HepG2 (cell line): ENCODE measurements at regions not wholly inside any gene's neighbourhood (a gene's known extent, or its start where the extent isn't known, plus 50 kb on each side); places are given as distances from the start of the nearest gene placed in this dataset.

Source experiments
- AHDC1 ChIP-seq: sonication (generic); formaldehyde crosslinking; IDR thresholded peaks from 2 replicates; pipeline ENCODE4 v1.5.1; 2020; ENCODE audit warnings: mild to moderate bottlenecking, missing genetic modification reagents, borderline replicate concordance
- ARID4A ChIP-seq: sonication (generic); formaldehyde crosslinking; IDR thresholded peaks from 2 replicates; pipeline ENCODE4 v1.5.0; 2020; ENCODE audit warnings: mild to moderate bottlenecking, missing genetic modification reagents, borderline replicate concordance
- DR1 ChIP-seq: sonication (generic); formaldehyde crosslinking; IDR thresholded peaks from 2 replicates; pipeline ENCODE4 v1.8.0; 2021; ENCODE audit warnings: mild to moderate bottlenecking, missing genetic modification reagents, inconsistent platforms
- NRL ChIP-seq: sonication (generic); formaldehyde crosslinking; IDR thresholded peaks from 2 replicates; pipeline ENCODE4 v1.5.0; 2020; ENCODE audit warnings: missing genetic modification reagents, mild to moderate bottlenecking, moderate library complexity, borderline replicate concordance
- PATZ1 ChIP-seq: sonication (generic); formaldehyde crosslinking; IDR thresholded peaks from 2 replicates; pipeline ENCODE4 v1.4.0; 2020; ENCODE audit warnings: missing genetic modification reagents
- PAX8 ChIP-seq: sonication (generic); formaldehyde crosslinking; IDR thresholded peaks from 2 replicates; pipeline ENCODE4 v1.8.0; 2022; ENCODE audit warnings: mild to moderate bottlenecking, missing genetic modification reagents, borderline replicate concordance
- SMAD9 ChIP-seq: sonication (generic); formaldehyde crosslinking; IDR thresholded peaks from 2 replicates; pipeline ENCODE4 v1.5.1; 2020; ENCODE audit warnings: mild to moderate bottlenecking, missing genetic modification reagents
- SNAPC2 ChIP-seq: sonication (generic); formaldehyde crosslinking; IDR thresholded peaks from 2 replicates; pipeline ENCODE4 v1.8.1; 2022; ENCODE audit warnings: mild to moderate bottlenecking, missing genetic modification reagents
- SUZ12 ChIP-seq: fragments of 150-350 bp; IDR thresholded peaks from 2 replicates; pipeline ENCODE4 v1.6.1; 2014; ENCODE audit warnings: low read depth, low read length
- TGIF2 ChIP-seq: IDR thresholded peaks from 2 replicates; pipeline ENCODE4 v1.6.1; 2016; ENCODE audit warnings: control low read depth, missing compliant biosample characterization
- ZBTB34 ChIP-seq: sonication (generic); formaldehyde crosslinking; IDR thresholded peaks from 2 replicates; pipeline ENCODE4 v1.8.0; 2022; ENCODE audit warnings: mild to moderate bottlenecking, missing genetic modification reagents
- ZNF556 ChIP-seq: sonication (generic); formaldehyde crosslinking; IDR thresholded peaks from 2 replicates; pipeline ENCODE4 v1.4.0; 2020; ENCODE audit warnings: mild to moderate bottlenecking, missing genetic modification reagents, borderline replicate concordance
- ZNF605 ChIP-seq: sonication (generic); formaldehyde crosslinking; IDR thresholded peaks from 2 replicates; pipeline ENCODE4 v1.8.0; 2022; ENCODE audit warnings: mild to moderate bottlenecking, missing genetic modification reagents

- TF ChIP-seq AHDC1 (CRISPR knock-in tag) (no peak), SMAD9 (no peak), NRL (CRISPR knock-in tag) (no peak), TGIF2 (no peak), DR1 (CRISPR knock-in tag) (no peak), ARID4A (no peak), SNAPC2 (CRISPR knock-in tag) (no peak), ZBTB34 (no peak), PATZ1 (CRISPR knock-in tag) (no peak), PAX8 (no peak), ZNF556 (CRISPR knock-in tag) (no peak), ZNF605 (CRISPR knock-in tag) (no peak), SUZ12 (no peak)
These were observed 881.3 kb upstream of the ATXN7L3B start (continued) for GRCh38 chr12:73656375-73656774.
